ENCODE measurements at regions not wholly inside any gene's neighbourhood (a gene's known extent, or its start where the extent isn't known, plus 50 kb on each side); places are given as distances from the start of the nearest gene placed in this dataset.

DNA sequence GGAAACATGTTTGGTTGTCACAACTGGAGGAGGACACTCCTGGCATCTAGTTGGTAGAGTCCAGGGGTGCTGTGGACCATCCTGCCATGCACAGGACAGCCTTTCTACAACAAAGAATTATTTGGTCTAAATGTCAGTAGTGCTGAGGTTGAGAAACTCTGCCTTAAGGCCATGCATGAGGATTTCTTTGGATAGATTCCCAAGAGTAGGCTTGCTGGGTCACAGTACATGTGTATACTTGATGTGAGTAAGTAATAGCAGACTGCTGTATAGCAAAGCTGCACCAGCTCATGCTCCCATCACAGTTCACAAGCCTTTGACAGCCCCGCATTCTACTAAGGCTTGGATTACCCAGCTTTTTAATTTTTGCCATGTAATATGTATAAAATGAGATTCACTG, 151.3 kb downstream of the MFSD1 start:
- TF ChIP-seq, protein P1, sequence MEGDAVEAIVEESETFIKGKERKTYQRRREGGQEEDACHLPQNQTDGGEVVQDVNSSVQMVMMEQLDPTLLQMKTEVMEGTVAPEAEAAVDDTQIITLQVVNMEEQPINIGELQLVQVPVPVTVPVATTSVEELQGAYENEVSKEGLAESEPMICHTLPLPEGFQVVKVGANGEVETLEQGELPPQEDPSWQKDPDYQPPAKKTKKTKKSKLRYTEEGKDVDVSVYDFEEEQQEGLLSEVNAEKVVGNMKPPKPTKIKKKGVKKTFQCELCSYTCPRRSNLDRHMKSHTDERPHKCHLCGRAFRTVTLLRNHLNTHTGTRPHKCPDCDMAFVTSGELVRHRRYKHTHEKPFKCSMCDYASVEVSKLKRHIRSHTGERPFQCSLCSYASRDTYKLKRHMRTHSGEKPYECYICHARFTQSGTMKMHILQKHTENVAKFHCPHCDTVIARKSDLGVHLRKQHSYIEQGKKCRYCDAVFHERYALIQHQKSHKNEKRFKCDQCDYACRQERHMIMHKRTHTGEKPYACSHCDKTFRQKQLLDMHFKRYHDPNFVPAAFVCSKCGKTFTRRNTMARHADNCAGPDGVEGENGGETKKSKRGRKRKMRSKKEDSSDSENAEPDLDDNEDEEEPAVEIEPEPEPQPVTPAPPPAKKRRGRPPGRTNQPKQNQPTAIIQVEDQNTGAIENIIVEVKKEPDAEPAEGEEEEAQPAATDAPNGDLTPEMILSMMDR (IDR thresholded peaks at IDR 0.05; ENCODE audit: insufficient read depth, low read length, poor library complexity, severe bottlenecking) = no peak
- no peak for TF ChIP-seq EZH2phosphoT487 (conservative IDR thresholded peaks at IDR 0.05; ENCODE audit: low read length)

All from SU-DHL-6 (cell line).